GDM1 (cell line): ENCODE measurements at regions not wholly inside any gene's neighbourhood (a gene's known extent, or its start where the extent isn't known, plus 50 kb on each side); places are given as distances from the start of the nearest gene placed in this dataset.
"Not testable (repeated sequence)": the region's sequence is repeated elsewhere in the genome, so short reads cannot be mapped to it uniquely, and the experiment has no call there.

Experiments used
- DNase-seq: peaks from one replicate; lab custom pipeline; 2025; lab: John Stamatoyannopoulos, UW

- DNase-seq = no peak
Measured at GRCh38 chr12:42030588-42030987, 114.1 kb downstream of the GXYLT1 start.

GRCh38 chr12:42027546-42027945 lies 117.1 kb downstream of the GXYLT1 start:
- no peak for DNase-seq

GRCh38 chr12:42024495-42024830 lies 120.2 kb downstream of the GXYLT1 start:
- DNase-seq = no peak

GRCh38 chr12:42023733-42024494 lies 120.8 kb downstream of the GXYLT1 start:
- peak; percentile 65 for DNase-seq

GRCh38 chr12:42021937-42022336 lies 122.7 kb downstream of the GXYLT1 start:
- DNase-seq = not testable (repeated sequence)

GRCh38 chr12:42021469-42021868 lies 123.2 kb downstream of the GXYLT1 start:
- DNase-seq = peak; percentile 85

GRCh38 chr12:42020226-42020625 lies 124.4 kb downstream of the GXYLT1 start:
- DNase-seq = no peak

GRCh38 chr12:42019746-42020145 lies 124.9 kb downstream of the GXYLT1 start:
- no peak for DNase-seq

GRCh38 chr12:42017051-42017450 lies 127.6 kb downstream of the GXYLT1 start:
- DNase-seq = peak; percentile 11

- no peak for DNase-seq
Measured at GRCh38 chr12:42015051-42015461, 129.6 kb downstream of the GXYLT1 start.

GRCh38 chr12:42012501-42012900 lies 132.2 kb downstream of the GXYLT1 start:
- not testable (repeated sequence) for DNase-seq

GRCh38 chr12:42010715-42011114 lies 134.0 kb downstream of the GXYLT1 start:
- no peak for DNase-seq

- DNase-seq = no peak
Measured at GRCh38 chr12:42010257-42010656, 134.4 kb downstream of the GXYLT1 start.

- no peak for DNase-seq
Measured at GRCh38 chr12:42008996-42009395, 135.7 kb downstream of the GXYLT1 start.

- DNase-seq = no peak
Measured at GRCh38 chr12:42003031-42003430, 141.6 kb downstream of the GXYLT1 start.

GRCh38 chr12:42002563-42002962 lies 142.1 kb downstream of the GXYLT1 start:
- no peak for DNase-seq

- DNase-seq = no peak
Measured at GRCh38 chr12:41998436-41998835, 146.2 kb downstream of the GXYLT1 start.

GRCh38 chr12:41993283-41993682 lies 151.4 kb downstream of the GXYLT1 start:
- peak; percentile 3 for DNase-seq

GRCh38 chr12:41992692-41993215 lies 151.9 kb downstream of the GXYLT1 start:
- no peak for DNase-seq

GRCh38 chr12:41992022-41992421 lies 152.7 kb downstream of the GXYLT1 start:
- DNase-seq = no peak

- no peak for DNase-seq
Measured at GRCh38 chr12:41988715-41989114, 156.0 kb downstream of the GXYLT1 start.

GRCh38 chr12:41986513-41986912 lies 158.2 kb downstream of the GXYLT1 start:
- not testable (repeated sequence) for DNase-seq

GRCh38 chr12:41983856-41984255 lies 160.8 kb downstream of the GXYLT1 start:
- DNase-seq = no peak

GRCh38 chr12:41983394-41983793 lies 161.3 kb downstream of the GXYLT1 start:
- DNase-seq = no peak
